Hepatic stellate cell (primary cell): ENCODE measurements at regions not wholly inside any gene's neighbourhood (a gene's known extent, or its start where the extent isn't known, plus 50 kb on each side); places are given as distances from the start of the nearest gene placed in this dataset.
"Not testable (repeated sequence)": the region's sequence is repeated elsewhere in the genome, so short reads cannot be mapped to it uniquely, and the experiment has no call there.

ENCODE experiments used
- DNase-seq: peaks from one replicate; pipeline ENCODE4 v3.0.0; 2011; ENCODE audit warnings: low spot score

- no peak for DNase-seq
Observed at GRCh38 chr9:115400796-115401195, 282.8 kb upstream of the TNC start.

GRCh38 chr9:115401756-115402327 lies 283.9 kb upstream of the TNC start:
- no peak for DNase-seq

GRCh38 chr9:115403753-115404152 lies 285.8 kb upstream of the TNC start:
- DNase-seq, result no peak

- no peak for DNase-seq
Observed at GRCh38 chr9:115404311-115404710, 286.4 kb upstream of the TNC start.

DNA sequence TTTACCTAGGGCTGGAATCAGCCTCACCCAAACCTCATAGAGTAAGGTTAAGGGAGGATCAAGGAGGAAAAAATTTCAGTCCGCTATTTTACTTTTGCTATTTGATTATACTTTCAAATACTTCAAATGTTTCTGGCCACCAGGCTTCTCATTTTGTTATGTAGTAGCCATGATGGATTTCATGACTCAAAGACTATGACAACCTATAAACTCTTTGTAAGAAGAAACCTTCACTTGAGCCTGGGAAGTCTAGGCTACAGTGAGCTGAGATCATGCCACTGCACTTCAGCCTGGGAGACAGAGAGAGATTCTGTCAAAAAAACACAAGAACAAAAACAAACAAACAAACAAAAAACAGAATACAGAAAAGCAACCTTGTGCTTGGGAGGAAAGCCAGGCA lies 293.6 kb upstream of the TNC start:
- no peak for DNase-seq

DNA sequence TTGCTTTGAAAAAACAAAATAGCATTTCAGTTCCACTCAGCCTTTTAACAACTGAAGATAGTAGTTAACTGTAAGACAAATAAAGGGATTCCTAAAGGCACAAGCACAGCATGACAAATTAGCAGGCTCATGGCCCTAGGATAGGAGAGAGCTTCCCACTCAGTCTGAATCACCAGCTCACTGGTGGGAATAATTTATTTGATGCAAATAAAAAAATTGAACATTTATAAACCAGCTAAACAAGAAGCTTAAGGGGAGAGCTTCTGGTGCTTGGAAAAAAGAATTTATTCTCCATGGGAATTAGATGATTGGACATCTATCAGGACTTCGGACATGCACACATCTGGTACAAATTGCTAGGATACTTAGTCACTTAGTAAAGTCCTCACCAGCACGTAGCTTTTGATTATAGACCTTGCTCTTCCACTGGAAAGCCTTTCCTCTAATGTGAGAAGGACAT lies 294.1 kb upstream of the TNC start:
- DNase-seq, result no peak

DNA sequence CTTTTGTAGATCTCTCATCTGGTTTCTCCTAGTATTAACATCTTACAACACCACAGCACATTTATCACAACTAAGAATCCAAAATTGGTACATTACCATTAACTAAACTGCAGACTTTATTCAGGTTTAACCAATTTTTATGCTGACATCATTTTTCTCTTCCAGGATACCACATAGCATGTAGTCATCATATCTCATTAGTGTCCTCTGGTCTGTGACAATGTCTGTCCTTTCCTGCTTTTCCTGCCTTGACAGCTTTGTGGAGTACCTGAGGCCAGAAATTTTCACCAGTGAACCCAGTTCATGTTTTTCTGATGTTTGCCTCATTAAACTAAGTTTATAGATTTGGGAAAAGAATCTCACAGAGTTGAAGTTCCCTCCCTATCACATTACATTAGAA lies 294.7 kb upstream of the TNC start:
- no peak for DNase-seq

DNA sequence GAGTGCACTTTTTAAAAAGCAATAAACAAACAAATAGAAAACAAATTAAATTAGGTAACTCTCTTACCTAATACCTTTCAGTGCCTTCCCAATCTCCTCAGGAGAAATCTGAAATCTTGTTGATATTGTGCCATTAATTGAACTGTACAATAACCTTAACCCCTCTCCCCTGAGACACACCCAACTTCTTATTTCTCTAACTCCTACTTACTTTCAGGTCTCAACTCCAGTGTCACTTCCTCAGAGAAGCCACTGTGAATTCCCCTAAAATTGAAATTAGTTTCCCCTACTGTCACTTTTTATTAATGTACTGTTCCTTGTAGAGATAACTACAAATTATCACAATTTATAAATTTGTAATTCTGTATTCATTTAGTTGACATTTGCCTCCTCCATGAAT lies 295.3 kb upstream of the TNC start:
- no peak for DNase-seq

DNA sequence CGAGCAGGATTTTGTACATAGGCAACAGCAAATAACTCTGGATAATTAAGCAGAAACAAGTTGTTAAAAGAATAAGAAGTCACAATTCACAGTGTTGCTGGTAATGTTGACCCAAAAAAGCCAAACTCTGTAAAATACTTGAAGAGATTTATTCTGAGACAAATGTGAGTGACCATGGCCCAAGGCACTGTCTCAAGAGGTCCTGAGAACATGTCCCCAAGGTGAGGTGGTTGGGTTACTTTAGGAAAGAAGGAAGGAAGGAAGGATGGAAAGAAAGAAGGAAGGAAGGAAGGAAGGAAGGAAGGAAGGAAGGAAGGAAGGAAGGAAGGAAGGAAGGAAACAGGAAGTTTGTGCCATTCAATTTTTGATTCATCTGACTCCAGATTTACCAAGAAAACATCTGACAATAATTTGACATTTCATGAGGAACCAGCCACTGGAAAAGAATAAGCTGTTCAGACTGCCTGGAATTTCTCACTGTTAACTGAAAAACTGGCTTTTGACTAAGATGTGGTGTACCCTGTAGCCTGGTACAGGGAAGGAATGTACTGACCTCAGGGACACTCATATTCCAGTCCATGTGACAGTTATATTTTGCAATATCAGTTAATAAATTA lies 295.9 kb upstream of the TNC start:
- DNase-seq, result no peak

- DNase-seq, result no peak
Observed at GRCh38 chr9:115414561-115414960, 296.6 kb upstream of the TNC start.

DNA sequence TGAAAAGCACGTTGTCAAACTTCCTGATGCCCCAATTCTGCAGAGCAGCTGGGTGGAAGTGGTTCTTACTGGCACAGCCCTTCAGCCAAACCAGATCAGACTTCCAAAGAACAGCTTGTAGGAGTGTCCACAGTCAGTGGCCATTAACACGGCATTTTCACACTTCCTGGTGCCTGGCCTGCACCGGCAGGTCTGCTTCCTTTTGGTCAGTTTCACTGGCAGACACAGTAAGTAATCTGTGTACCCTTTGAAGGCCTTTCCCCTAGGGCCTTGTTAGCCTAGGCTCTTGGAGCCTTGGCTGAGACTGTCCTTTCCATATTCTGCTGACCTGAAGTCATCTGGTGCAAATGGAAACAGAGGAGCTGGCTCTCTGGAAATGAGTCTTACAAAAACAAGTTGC lies 297.5 kb upstream of the TNC start:
- DNase-seq, result no peak

DNA sequence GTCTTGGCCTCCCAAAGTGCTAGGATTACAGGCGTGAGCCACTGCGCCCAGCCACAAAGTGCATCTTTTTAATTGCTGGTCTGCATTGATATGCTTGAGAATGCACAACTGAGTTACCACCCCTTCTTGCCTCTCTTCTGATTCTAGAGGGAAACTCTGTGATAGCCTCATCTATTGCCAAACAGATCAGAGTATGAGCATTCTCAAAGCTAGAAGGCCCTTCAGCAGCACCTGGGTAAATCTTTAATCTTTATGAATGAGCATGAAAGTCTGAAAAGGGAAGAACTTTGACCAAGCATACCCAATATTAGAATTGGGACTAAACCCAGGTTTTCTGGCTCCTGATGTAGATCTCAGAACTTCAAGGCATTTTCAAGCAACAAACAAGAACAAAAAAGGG lies 298.3 kb upstream of the TNC start:
- no peak for DNase-seq

- not testable (repeated sequence) for DNase-seq
Observed at GRCh38 chr9:115418181-115418580, 300.2 kb upstream of the TNC start.

DNA sequence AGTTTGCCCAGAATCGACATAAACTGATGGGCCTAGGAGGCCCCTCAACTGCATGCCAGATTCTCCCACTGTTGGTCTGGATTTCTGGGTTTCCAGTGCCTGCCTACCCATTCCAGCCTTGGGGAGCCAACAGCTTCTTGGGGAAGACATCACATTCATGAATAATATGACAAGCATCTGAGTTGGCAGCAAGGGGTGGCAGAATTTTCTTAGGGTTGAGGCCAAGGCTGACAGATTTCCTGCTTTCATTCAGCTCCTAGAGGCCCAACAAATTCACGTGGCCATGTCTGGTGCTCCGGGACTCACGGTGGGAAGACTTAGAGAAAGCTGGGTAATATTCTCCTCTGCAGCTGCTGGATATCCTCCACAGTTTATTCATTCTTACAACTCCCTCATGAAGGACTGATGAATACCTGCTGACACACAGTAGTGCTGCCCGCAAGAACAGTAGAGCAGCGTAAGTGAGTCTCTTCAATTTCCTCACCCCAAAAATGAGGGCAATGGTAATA lies 305.0 kb upstream of the TNC start:
- DNase-seq, result no peak

GRCh38 chr9:115423646-115424045 lies 305.7 kb upstream of the TNC start:
- DNase-seq, result no peak

DNA sequence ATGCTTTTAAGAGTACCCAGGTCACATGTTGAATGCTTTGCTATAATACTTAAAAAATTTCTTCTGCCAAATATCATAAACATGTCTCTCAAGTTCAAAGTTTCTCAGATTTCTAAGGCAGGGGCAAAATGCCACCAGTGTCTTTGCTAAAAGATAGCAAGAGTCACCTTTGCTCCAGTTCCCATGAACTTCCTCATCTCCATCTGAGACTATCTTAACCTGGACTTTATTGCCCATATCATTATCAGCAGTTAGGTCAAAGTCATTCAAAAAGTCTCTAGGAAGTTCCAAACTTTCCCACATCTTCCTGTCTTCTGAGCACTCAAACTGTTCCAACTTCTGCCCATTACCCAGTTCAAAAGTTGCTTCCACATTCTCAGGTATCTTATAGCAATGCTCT lies 307.6 kb upstream of the TNC start:
- DNase-seq, result no peak

DNA sequence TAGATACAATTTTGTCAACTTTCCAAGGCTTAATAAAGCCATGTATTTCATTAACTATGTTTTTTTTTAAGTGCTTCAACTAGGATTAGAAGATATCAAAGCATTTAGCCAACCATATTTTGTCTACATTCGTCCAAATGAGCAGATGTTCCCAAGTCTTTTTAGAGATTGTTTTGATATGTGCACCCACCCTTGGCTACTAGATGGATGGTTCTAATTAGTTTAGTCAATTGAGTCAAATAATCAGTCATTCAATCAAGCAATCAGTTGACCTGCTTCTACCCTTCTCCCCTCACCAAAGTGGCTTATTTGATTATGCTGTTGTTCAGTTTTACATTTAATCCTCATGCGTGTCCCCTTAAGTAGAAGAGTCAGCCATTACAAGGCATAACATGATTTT lies 319.5 kb upstream of the TNC start:
- DNase-seq, result no peak

GRCh38 chr9:115439641-115440040 lies 321.7 kb upstream of the TNC start:
- no peak for DNase-seq

DNA sequence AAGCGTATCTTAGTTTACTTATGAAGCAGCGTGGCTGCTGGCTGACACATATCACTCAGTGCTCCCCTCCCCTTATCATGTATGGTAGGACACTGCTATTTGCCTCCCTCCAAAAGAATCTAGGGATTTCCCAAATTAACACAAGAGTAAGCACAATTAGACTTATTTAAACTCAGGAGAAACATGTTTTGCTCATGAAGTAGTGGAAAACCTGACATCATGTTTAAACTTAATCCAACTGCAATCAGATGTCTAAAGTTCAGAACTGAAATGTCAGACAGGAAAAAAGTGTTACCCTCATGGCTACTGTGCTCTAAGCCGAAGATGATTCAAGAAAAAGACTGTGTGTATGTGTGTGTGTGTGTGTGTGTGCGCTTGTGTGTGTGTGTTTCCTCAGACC lies 324.1 kb upstream of the TNC start:
- DNase-seq, result no peak

- DNase-seq, result no peak
Observed at GRCh38 chr9:115443890-115444289, 325.9 kb upstream of the TNC start.

DNA sequence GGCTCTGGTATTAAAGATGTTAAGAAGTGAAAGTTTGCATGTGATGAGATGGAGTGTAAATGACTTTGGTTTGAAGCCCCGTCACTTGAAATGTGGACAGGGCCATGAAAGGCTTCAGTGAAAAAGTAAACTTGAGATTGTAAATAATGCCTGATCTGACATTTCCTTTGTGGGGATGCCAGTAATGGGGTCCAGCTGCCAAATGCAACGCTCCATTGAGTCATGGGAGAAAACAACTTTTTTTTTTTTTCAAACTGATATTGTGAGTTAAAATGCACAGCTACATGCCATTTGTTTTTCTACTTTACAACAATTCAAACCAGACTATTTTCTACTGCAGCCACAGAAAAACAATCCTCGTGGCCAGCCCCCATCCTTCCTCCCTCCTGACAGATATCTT lies 327.0 kb upstream of the TNC start:
- no peak for DNase-seq

DNA sequence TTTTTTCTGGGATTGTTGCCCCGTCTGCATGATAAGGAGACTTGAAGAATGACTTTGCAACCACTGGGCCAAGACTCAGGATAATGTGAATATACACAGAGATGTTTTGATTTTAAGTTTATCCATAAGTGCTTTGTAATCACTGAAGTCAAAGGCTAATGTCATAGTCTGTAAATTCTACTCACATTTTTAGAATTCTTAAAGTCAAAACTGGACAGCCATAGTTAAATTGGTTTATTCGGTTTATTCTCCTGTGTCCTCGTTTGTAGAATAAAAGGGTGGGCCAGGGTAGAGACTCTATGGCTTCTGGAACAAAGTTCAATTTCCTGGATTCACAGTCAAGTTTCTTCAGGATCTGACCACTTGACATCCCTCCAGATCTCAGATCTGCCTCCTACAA lies 327.7 kb upstream of the TNC start:
- DNase-seq, result no peak

GRCh38 chr9:115456515-115456914 lies 338.6 kb upstream of the TNC start:
- no peak for DNase-seq

DNA sequence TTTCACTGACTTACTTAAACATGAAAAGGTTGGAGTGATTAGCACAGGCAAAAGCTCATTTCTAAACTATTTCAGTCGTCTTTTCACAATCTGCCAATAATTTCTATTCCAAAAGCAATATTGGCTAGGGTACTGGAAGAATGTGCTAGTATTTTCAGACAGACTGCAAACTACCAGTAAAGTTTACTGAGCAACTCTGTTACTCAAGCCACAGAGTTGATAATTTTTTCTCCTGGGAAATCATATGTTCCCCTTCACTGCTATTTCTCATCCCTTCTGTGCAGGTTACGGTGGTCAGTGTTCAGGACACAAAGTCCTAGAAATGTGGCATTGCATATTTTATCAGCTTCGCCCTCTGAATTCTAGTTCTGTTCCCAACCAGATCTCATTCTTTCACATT lies 343.3 kb upstream of the TNC start:
- DNase-seq, result no peak
